ENCODE measurements at regions not wholly inside any gene's neighbourhood (a gene's known extent, or its start where the extent isn't known, plus 50 kb on each side); places are given as distances from the start of the nearest gene placed in this dataset.
A peak's percentile ranks its signal among the peaks of the same experiment; 100 is the strongest.

- H3K9me3 ChIP-seq (ENCODE audit: low read depth, low read length) = no peaks in the 10 kb centered on the region
- no peak overlapping the region for H3K27ac ChIP-seq
- no peaks in the 10 kb centered on the region for H3K36me3 ChIP-seq (ENCODE audit: insufficient read depth, low read length)
- no peak overlapping the region for H3K4me3 ChIP-seq
- no peak overlapping the region for H3K9ac ChIP-seq (ENCODE audit: insufficient read length)
- TF ChIP-seq EZH2 (IDR thresholded peaks at IDR 0.05) (no peak), POLR2AphosphoS5 (IDR thresholded peaks at IDR 0.05; ENCODE audit: borderline replicate concordance, low read depth, low read length) (no peak), FOXP2 (optimal IDR thresholded peaks at IDR 0.05; ENCODE audit: control extremely low read depth, extremely low read length, insufficient read depth) (no peak)
- DNase-seq (ENCODE audit: low read depth, low spot score) = no peak
Observed at GRCh38 chr2:104656571-104657163, 197.2 kb upstream of the POU3F3 start.

- no peak overlapping the region for H3K4me3 ChIP-seq
- no peak for DNase-seq (ENCODE audit: low read depth, low spot score)
Observed at GRCh38 chr2:104658144-104658835, 195.6 kb upstream of the POU3F3 start.

GRCh38 chr2:104658904-104659591 lies 194.9 kb upstream of the POU3F3 start:
- no peak for DNase-seq (ENCODE audit: low read depth, low spot score)
- peak overlapping the region; percentile 33; the same call in 1 of the 2 replicates for H3K4me3 ChIP-seq
- H3K27ac ChIP-seq = no peak overlapping the region
- H3K9me3 ChIP-seq (ENCODE audit: low read depth, low read length) = no peaks in the 10 kb centered on the region
- TF ChIP-seq EZH2 (IDR thresholded peaks at IDR 0.05) = no peak
- no peak for TF ChIP-seq FOXP2 (optimal IDR thresholded peaks at IDR 0.05; ENCODE audit: control extremely low read depth, extremely low read length, insufficient read depth)
- no peak for TF ChIP-seq POLR2AphosphoS5 (IDR thresholded peaks at IDR 0.05; ENCODE audit: borderline replicate concordance, low read depth, low read length)
- H3K36me3 ChIP-seq (ENCODE audit: insufficient read depth, low read length) = no peaks in the 10 kb centered on the region
- H3K9ac ChIP-seq (ENCODE audit: insufficient read length) = no peak overlapping the region

More at GRCh38 chr2:104658144-104658835, 195.6 kb upstream of the POU3F3 start:
- Histone ChIP-seq H3K9me3 (ENCODE audit: low read depth, low read length) (no peaks in the 10 kb centered on the region), H3K9ac (ENCODE audit: insufficient read length) (no peak overlapping the region), H3K36me3 (ENCODE audit: insufficient read depth, low read length) (no peaks in the 10 kb centered on the region), H3K27ac (no peak overlapping the region)
- no peak for TF ChIP-seq POLR2AphosphoS5 (IDR thresholded peaks at IDR 0.05; ENCODE audit: borderline replicate concordance, low read depth, low read length)
- TF ChIP-seq EZH2 (IDR thresholded peaks at IDR 0.05) = no peak
- no peak for TF ChIP-seq FOXP2 (optimal IDR thresholded peaks at IDR 0.05; ENCODE audit: control extremely low read depth, extremely low read length, insufficient read depth)

GRCh38 chr2:104660991-104661390 lies 192.9 kb upstream of the POU3F3 start:
- TF ChIP-seq POLR2AphosphoS5 (IDR thresholded peaks at IDR 0.05; ENCODE audit: borderline replicate concordance, low read depth, low read length) (no peak), FOXP2 (optimal IDR thresholded peaks at IDR 0.05; ENCODE audit: control extremely low read depth, extremely low read length, insufficient read depth) (no peak), EZH2 (IDR thresholded peaks at IDR 0.05) (no peak)
- Histone ChIP-seq H3K36me3 (ENCODE audit: insufficient read depth, low read length) (no peaks in the 10 kb centered on the region), H3K4me3 (no peak overlapping the region), H3K27ac (no peak overlapping the region), H3K9ac (ENCODE audit: insufficient read length) (no peak overlapping the region), H3K9me3 (ENCODE audit: low read depth, low read length) (no peaks in the 10 kb centered on the region)
- DNase-seq (ENCODE audit: low read depth, low spot score) = no peak

- DNase-seq (ENCODE audit: low read depth, low spot score) = no peak
- TF ChIP-seq POLR2AphosphoS5 (IDR thresholded peaks at IDR 0.05; ENCODE audit: borderline replicate concordance, low read depth, low read length) (no peak), EZH2 (IDR thresholded peaks at IDR 0.05) (no peak), FOXP2 (optimal IDR thresholded peaks at IDR 0.05; ENCODE audit: control extremely low read depth, extremely low read length, insufficient read depth) (no peak)
- no peak overlapping the region for H3K9ac ChIP-seq (ENCODE audit: insufficient read length)
- no peak overlapping the region for H3K4me3 ChIP-seq
- H3K36me3 ChIP-seq (ENCODE audit: insufficient read depth, low read length) = no peaks in the 10 kb centered on the region
- H3K27ac ChIP-seq = no peak overlapping the region
- H3K9me3 ChIP-seq (ENCODE audit: low read depth, low read length) = no peaks in the 10 kb centered on the region
Observed at GRCh38 chr2:104664672-104665071, 189.2 kb upstream of the POU3F3 start.

- Histone ChIP-seq H3K9ac (ENCODE audit: insufficient read length) (no peak overlapping the region), H3K36me3 (ENCODE audit: insufficient read depth, low read length) (no peaks in the 10 kb centered on the region), H3K9me3 (ENCODE audit: low read depth, low read length) (no peaks in the 10 kb centered on the region), H3K4me3 (no peak overlapping the region), H3K27ac (no peak overlapping the region)
- no peak for DNase-seq (ENCODE audit: low read depth, low spot score)
- TF ChIP-seq POLR2AphosphoS5 (IDR thresholded peaks at IDR 0.05; ENCODE audit: borderline replicate concordance, low read depth, low read length) (no peak), FOXP2 (optimal IDR thresholded peaks at IDR 0.05; ENCODE audit: control extremely low read depth, extremely low read length, insufficient read depth) (no peak), EZH2 (IDR thresholded peaks at IDR 0.05) (no peak)
Observed at GRCh38 chr2:104668631-104669030, 185.3 kb upstream of the POU3F3 start.

GRCh38 chr2:104673225-104673624 lies 180.7 kb upstream of the POU3F3 start:
- Histone ChIP-seq H3K4me3 (no peak overlapping the region), H3K27ac (no peak overlapping the region), H3K9ac (ENCODE audit: insufficient read length) (no peak overlapping the region), H3K36me3 (ENCODE audit: insufficient read depth, low read length) (no peaks in the 10 kb centered on the region), H3K9me3 (ENCODE audit: low read depth, low read length) (no peaks in the 10 kb centered on the region)
- TF ChIP-seq POLR2AphosphoS5 (IDR thresholded peaks at IDR 0.05; ENCODE audit: borderline replicate concordance, low read depth, low read length) (no peak), FOXP2 (optimal IDR thresholded peaks at IDR 0.05; ENCODE audit: control extremely low read depth, extremely low read length, insufficient read depth) (no peak), EZH2 (IDR thresholded peaks at IDR 0.05) (no peak)
- DNase-seq (ENCODE audit: low read depth, low spot score) = no peak

GRCh38 chr2:104678181-104678580 lies 175.7 kb upstream of the POU3F3 start:
- Histone ChIP-seq H3K9me3 (ENCODE audit: low read depth, low read length) (no peaks in the 10 kb centered on the region), H3K36me3 (ENCODE audit: insufficient read depth, low read length) (no peaks in the 10 kb centered on the region), H3K4me3 (no peak overlapping the region), H3K9ac (ENCODE audit: insufficient read length) (no peak overlapping the region), H3K27ac (no peak overlapping the region)
- DNase-seq (ENCODE audit: low read depth, low spot score) = no peak
- no peak for TF ChIP-seq POLR2AphosphoS5 (IDR thresholded peaks at IDR 0.05; ENCODE audit: borderline replicate concordance, low read depth, low read length)
- TF ChIP-seq FOXP2 (optimal IDR thresholded peaks at IDR 0.05; ENCODE audit: control extremely low read depth, extremely low read length, insufficient read depth) = no peak
- TF ChIP-seq EZH2 (IDR thresholded peaks at IDR 0.05) = no peak

Measured in SK-N-MC (cell line).